ENCODE measurements at regions not wholly inside any gene's neighbourhood (a gene's known extent, or its start where the extent isn't known, plus 50 kb on each side); places are given as distances from the start of the nearest gene placed in this dataset.

DNA sequence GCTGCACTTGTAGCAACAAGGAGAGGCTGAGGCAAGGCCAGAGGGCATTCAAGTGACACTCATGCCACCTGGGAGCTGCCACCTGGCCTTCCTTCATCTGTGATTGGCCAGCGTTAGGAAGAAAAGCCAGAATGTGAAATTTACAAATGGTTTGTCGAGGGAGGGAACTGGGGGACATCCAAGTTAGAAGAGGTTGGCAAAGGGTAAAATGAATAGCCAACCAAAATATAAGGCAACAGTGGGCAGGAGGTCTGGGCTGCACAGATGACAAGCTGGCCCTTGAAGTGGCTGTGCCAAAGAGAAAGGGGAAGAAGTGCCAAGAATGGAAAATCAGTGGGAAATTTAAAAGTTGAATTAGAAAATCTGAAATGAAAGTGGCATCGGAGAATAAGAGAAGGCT lies 221.4 kb downstream of the C11orf91 start:
- DNase-seq = peak in 3 of 7 donors; percentile 5 to 33 (median 32)
- Histone ChIP-seq H3K4me1 (replicated peaks in 1 of 2) (peaks cover 20 to 31% of the 10 kb centered on the region in 2 donors), H3K9me3 (replicated peaks in 1 of 3) (no peaks in the 10 kb centered on the region), H3K36me3 (replicated peaks in 1 of 2) (no peaks in the 10 kb centered on the region), H3K4me3 (no peak overlapping the region), H3K27ac (peak overlapping the region in 4 of 5 donors; percentile 11 to 84 (median 42)), H3K27me3 (no peaks in the 10 kb centered on the region)
- WGBS, 4 donors = 66 to 71% (median 70%) methylated on average over 3 of the region's 3 CpGs
- TF ChIP-seq, protein P1, sequence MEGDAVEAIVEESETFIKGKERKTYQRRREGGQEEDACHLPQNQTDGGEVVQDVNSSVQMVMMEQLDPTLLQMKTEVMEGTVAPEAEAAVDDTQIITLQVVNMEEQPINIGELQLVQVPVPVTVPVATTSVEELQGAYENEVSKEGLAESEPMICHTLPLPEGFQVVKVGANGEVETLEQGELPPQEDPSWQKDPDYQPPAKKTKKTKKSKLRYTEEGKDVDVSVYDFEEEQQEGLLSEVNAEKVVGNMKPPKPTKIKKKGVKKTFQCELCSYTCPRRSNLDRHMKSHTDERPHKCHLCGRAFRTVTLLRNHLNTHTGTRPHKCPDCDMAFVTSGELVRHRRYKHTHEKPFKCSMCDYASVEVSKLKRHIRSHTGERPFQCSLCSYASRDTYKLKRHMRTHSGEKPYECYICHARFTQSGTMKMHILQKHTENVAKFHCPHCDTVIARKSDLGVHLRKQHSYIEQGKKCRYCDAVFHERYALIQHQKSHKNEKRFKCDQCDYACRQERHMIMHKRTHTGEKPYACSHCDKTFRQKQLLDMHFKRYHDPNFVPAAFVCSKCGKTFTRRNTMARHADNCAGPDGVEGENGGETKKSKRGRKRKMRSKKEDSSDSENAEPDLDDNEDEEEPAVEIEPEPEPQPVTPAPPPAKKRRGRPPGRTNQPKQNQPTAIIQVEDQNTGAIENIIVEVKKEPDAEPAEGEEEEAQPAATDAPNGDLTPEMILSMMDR (IDR thresholded peaks at IDR 0.05) = no peak
- no peak for TF ChIP-seq POLR2A (IDR thresholded peaks at IDR 0.05)
- intact Hi-C loops (cut with DNase I) = no loop called here

DNA sequence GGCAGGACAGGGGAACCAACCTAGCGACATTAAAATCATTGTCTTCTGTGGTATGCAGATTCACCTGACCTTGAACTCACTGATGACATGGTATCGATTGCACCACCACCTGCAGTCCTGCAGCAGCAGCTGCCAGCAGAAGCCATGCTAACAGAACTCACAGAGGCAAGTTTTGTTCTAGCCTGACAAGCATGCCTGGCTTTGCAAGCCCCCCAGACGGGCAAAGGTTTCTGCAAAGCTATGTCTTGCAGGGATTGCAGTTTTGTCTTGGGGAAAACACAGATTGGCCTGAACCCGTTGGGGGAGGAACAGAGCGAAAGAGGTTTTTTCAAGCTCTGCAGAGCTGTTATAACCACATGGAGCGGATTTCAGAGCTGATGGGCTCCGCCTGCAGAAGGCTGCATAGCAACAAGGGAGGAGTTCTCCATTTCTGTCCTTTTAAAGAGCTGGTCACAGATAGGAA lies 221.0 kb downstream of the HIPK3 start:
- Histone ChIP-seq H3K4me1 (replicated peaks in 1 of 2) (peaks cover 20 to 31% of the 10 kb centered on the region in 2 donors), H3K36me3 (replicated peaks in 1 of 2) (no peaks in the 10 kb centered on the region), H3K27me3 (no peaks in the 10 kb centered on the region), H3K4me3 (peak overlapping the region in 1 of 4 donors; percentile 9), H3K27ac (peak overlapping the region in 4 of 5 donors; percentile 11 to 84 (median 42)), H3K9me3 (replicated peaks in 1 of 3) (no peaks in the 10 kb centered on the region)
- TF ChIP-seq, protein P1 (IDR thresholded peaks at IDR 0.05) = no peak
- no peak for TF ChIP-seq POLR2A (IDR thresholded peaks at IDR 0.05)
- intact Hi-C loops (cut with DNase I) = no loop called here
- DNase-seq = peak; percentile 45 to 88 (median 81)
- 20 to 30% (median 22%) methylated on average over 6 to 7 of the region's 7 CpGs for WGBS, 4 donors

DNA sequence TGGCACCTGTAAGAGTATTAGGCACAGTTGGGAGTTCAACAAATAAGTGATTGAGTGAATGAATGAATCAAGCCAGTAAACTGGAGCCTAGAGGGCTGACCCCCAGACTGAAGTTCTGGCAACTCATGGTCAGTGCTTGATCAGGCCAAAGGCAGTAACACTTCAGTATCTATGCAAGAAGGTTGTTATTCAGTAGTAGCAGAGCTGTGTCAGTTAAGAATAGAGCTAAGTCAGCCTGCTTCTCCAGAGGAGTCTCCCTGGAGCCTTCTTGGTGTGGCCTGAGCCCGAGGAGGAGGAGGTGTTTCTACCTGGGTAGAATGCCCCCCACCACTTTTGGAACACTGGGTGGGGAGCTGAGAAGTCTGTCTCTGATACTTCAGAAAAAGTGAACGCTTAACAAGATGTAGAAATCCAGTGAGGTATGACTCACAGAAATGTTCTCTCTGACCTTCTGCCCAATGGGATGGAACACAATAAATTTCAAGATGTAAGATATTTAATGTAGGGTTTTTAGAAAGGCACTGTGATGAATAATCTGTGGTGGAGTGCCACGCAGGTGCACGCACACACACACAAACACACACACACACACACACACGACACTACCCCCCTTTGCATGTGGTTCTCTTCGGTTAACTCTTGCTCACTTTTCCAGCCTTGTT lies 219.9 kb downstream of the HIPK3 start:
- intact Hi-C loops (cut with DNase I) = no loop called here
- 50 to 62% (median 60%) methylated on average over 6 of the region's 6 CpGs for WGBS, 4 donors
- no peak for TF ChIP-seq POLR2A (IDR thresholded peaks at IDR 0.05)
- TF ChIP-seq, protein P1 (IDR thresholded peaks at IDR 0.05) = no peak
- peaks cover 20 to 31% of the 10 kb centered on the region in 2 donors for H3K4me1 ChIP-seq (replicated peaks in 1 of 2)
- no peak overlapping the region for H3K4me3 ChIP-seq
- no peaks in the 10 kb centered on the region for H3K27me3 ChIP-seq
- DNase-seq = peak in 2 of 7 donors; percentile 8 to 34
- H3K27ac ChIP-seq = peak overlapping the region in 4 of 5 donors; percentile 11 to 84 (median 42)
- no peaks in the 10 kb centered on the region for H3K36me3 ChIP-seq (replicated peaks in 1 of 2)
- no peaks in the 10 kb centered on the region for H3K9me3 ChIP-seq (replicated peaks in 1 of 3)

DNA sequence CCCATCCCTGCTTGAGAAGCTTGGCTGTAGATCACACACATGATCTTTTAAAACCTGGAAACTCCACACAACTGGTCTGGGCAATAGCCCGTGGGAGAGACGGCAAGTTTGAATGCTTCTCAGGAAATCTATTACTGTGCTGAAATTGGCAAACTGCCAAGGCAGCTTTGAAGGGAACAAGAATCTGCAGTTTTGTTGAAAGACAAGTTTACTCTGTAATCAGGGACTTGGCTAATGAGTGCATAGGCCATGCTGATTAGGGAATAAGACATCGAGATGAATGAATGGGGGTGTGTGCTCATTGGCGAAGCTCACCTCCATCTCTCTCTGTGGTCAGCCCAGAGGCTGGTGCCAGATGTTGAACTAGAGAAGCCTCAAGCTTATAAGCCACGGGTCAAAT lies 218.8 kb downstream of the HIPK3 start:
- intact Hi-C loops (cut with DNase I) = no loop called here
- WGBS, 4 donors = 26 to 39% (median 30%) methylated on average over 5 of the region's 5 CpGs
- peak; percentile 52 to 71 (median 64) for DNase-seq
- no peaks in the 10 kb centered on the region for H3K27me3 ChIP-seq
- no peaks in the 10 kb centered on the region for H3K36me3 ChIP-seq (replicated peaks in 1 of 2)
- TF ChIP-seq, protein P1 (IDR thresholded peaks at IDR 0.05) = no peak
- TF ChIP-seq POLR2A (IDR thresholded peaks at IDR 0.05) = no peak
- peak overlapping the region in 1 of 5 donors; percentile 1 for H3K27ac ChIP-seq
- H3K9me3 ChIP-seq (replicated peaks in 1 of 3) = no peaks in the 10 kb centered on the region
- no peak overlapping the region for H3K4me3 ChIP-seq
- H3K4me1 ChIP-seq (replicated peaks in 1 of 2) = peaks cover 20 to 31% of the 10 kb centered on the region in 2 donors

Data from adrenal gland (tissue), 9 donors.